ENCODE measurements at regions not wholly inside any gene's neighbourhood (a gene's known extent, or its start where the extent isn't known, plus 50 kb on each side); places are given as distances from the start of the nearest gene placed in this dataset.

DNA sequence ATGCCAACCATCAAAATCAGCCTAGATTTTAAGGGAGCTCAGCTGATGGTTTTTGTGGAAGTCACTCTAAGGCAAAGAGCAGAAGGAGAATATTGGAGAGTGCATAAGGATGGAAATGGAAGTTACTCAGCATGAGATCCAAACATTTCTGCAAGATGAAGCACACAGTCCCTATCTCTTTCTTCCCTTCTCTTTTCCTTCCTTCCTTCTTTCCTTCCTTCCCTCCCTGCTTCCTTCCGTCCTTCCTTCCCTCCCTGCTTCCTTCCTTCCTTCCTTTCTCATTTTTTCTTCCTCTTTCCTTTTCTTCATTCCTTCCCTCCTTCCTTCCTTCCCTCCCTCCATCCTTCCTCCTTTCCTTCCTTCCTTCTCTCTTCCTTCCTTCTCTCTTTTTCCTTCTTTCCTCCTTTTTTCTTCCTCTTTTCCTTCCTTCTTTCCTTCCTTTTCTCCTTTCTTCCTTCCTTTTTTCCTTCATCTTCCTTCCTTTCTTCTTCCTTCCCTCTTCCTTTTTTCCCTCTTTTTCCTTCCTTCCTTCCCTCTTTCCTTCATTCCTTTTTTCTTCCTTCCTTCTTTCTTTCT lies 727.9 kb upstream of the CDH2 start:
- Mint-ChIP-seq H3K4me3 (no peak overlapping the region), H3K27me3 (no peaks in the 10 kb centered on the region), H3K9me3 (peaks cover 5% of the 10 kb centered on the region), H3K36me3 (ENCODE audit: low read depth) (no peaks in the 10 kb centered on the region), H3K4me1 (no peaks in the 10 kb centered on the region), H3K27ac (no peak overlapping the region)
- ATAC-seq = no peak
- DNase-seq = no peak

DNA sequence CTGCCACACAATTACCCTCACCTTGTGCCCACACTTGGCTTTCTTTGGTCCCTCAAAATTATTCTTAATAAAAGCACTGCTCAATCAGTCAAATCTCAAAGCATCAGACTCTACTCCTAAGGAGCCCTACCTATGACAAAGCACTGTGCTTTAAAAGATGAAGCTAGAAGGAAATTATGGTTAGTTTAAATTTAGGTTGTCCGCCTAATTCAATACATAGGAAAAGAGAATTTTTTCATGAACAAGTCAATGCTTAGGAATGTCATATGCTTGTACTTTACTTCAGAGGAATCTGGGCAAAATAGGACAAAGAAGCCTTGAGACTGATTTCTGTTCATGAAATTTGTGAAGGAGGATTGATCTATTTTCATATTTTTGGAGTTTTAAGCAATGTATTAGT lies 726.4 kb upstream of the CDH2 start:
- Mint-ChIP-seq H3K27ac (no peak overlapping the region), H3K4me1 (no peaks in the 10 kb centered on the region), H3K27me3 (no peaks in the 10 kb centered on the region), H3K36me3 (ENCODE audit: low read depth) (no peaks in the 10 kb centered on the region), H3K4me3 (no peak overlapping the region), H3K9me3 (peaks cover 5% of the 10 kb centered on the region)
- ATAC-seq (no peak), DNase-seq (no peak)

DNA sequence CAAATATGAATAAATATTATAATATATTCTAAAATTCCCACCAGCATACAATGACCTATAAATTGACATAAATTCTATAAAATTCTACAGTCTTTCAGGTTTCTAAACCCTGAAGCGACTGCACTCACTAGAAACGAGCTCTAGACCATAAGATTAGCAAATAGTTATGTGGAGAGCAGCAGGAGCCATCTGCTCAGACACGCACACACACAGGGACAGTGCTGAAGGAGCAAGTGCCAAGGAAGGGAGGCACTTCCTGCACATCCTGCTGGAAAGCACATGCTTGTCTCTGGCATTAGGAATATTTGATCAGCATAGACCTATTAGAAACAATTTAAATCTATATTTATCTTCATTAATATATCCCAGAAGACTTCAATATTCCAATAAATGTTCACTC lies 713.9 kb upstream of the CDH2 start:
- ATAC-seq = no peak
- Mint-ChIP-seq H3K27me3 (no peaks in the 10 kb centered on the region), H3K4me1 (no peaks in the 10 kb centered on the region), H3K36me3 (ENCODE audit: low read depth) (no peaks in the 10 kb centered on the region), H3K4me3 (no peak overlapping the region), H3K27ac (no peak overlapping the region), H3K9me3 (peaks cover 5% of the 10 kb centered on the region)
- no peak for DNase-seq

DNA sequence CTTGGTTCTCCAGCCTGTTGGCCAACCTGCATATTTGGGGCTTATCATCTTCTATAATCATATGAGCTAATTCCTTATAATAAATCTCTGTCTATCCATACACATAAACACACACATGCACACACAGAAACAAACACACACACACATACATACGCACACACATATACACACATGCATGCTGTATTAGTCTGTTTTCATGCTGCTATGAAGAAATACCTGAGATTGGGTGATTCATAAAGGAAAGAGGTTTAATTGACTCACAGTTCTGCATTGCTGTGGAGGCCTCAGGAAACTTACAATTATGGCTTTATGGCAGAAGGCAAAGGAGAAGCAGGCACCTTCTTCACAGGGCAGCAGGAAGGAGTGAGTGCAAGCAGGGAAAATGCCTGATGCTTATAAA lies 707.4 kb upstream of the CDH2 start:
- ATAC-seq = no peak
- DNase-seq = no peak

DNA sequence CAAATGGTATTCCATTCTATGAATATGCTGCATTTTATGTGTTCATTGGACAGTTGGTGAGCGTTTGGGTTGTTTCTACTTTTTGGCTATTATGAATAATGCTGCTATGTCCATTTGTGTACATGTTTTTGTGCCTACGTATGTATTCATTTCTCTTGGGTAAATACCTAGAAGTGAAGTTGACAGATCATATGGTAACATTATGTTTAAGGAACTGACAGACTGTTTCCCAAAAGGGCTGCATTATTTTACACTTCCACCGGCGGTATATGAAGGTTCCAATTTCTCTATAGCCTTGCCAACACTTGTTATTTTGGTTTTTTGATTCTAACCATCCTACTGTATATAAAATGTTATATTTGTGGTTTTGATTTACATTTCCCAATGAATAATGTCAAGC lies 703.9 kb upstream of the CDH2 start:
- Mint-ChIP-seq H3K27ac (no peak overlapping the region), H3K36me3 (ENCODE audit: low read depth) (no peaks in the 10 kb centered on the region), H3K4me3 (no peak overlapping the region), H3K27me3 (no peaks in the 10 kb centered on the region), H3K4me1 (no peaks in the 10 kb centered on the region), H3K9me3 (peaks cover 12% of the 10 kb centered on the region)
- ATAC-seq (no peak), DNase-seq (no peak)

More for the DNA sequence above, 707.4 kb upstream of the CDH2 start:
- Mint-ChIP-seq H3K36me3 (ENCODE audit: low read depth) (no peaks in the 10 kb centered on the region), H3K9me3 (peaks cover 13% of the 10 kb centered on the region), H3K4me1 (no peaks in the 10 kb centered on the region), H3K4me3 (no peak overlapping the region), H3K27ac (no peak overlapping the region), H3K27me3 (no peaks in the 10 kb centered on the region)

GRCh38 chr18:28875059-28875458 lies 698.1 kb upstream of the CDH2 start:
- no peak overlapping the region for H3K27ac Mint-ChIP-seq

GRCh38 chr18:28863396-28863795 lies 686.5 kb upstream of the CDH2 start:
- Mint-ChIP-seq H3K27me3 (no peaks in the 10 kb centered on the region), H3K9me3 (peaks cover 7% of the 10 kb centered on the region), H3K27ac (no peak overlapping the region), H3K36me3 (ENCODE audit: low read depth) (no peaks in the 10 kb centered on the region), H3K4me3 (no peak overlapping the region), H3K4me1 (no peaks in the 10 kb centered on the region)
- DNase-seq = no peak
- ATAC-seq = no peak

More at GRCh38 chr18:28875059-28875458, 698.1 kb upstream of the CDH2 start:
- Mint-ChIP-seq H3K27me3 (no peaks in the 10 kb centered on the region), H3K9me3 (peaks cover 6% of the 10 kb centered on the region), H3K4me1 (no peaks in the 10 kb centered on the region), H3K36me3 (ENCODE audit: low read depth) (no peaks in the 10 kb centered on the region), H3K4me3 (no peak overlapping the region)
- ATAC-seq = no peak
- DNase-seq = no peak

- ATAC-seq = no peak
- Mint-ChIP-seq H3K4me3 (no peak overlapping the region), H3K36me3 (ENCODE audit: low read depth) (no peaks in the 10 kb centered on the region), H3K27me3 (no peaks in the 10 kb centered on the region), H3K4me1 (no peaks in the 10 kb centered on the region), H3K9me3 (peaks cover 7% of the 10 kb centered on the region), H3K27ac (no peak overlapping the region)
- no peak for DNase-seq
Measured at GRCh38 chr18:28858248-28858647, 681.3 kb upstream of the CDH2 start.

DNA sequence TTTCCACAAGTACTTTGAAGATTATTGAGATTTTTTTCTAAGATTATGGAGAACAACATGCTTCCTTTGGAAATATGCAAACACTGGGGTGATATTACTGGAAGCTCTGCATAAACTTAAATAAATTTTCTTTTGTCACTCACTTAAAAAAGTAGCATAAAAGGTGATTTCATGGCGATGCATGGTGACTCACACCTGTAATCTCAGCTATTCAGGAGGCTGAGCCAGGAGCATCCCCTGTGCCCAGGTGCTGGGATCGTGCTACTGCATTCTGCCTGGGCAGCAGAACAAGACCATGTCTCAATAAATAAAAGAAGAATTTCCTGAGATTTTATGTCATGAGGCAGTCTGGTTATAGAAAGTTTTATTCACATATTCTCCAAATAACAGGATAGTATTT lies 679.1 kb upstream of the CDH2 start:
- H3K9me3 Mint-ChIP-seq = peaks cover 3% of the 10 kb centered on the region
- DNase-seq = no peak
- H3K4me3 Mint-ChIP-seq = no peak overlapping the region
- ATAC-seq = no peak
- no peaks in the 10 kb centered on the region for H3K4me1 Mint-ChIP-seq
- H3K27me3 Mint-ChIP-seq = no peaks in the 10 kb centered on the region
- no peak overlapping the region for H3K27ac Mint-ChIP-seq
- H3K36me3 Mint-ChIP-seq (ENCODE audit: low read depth) = no peaks in the 10 kb centered on the region

DNA sequence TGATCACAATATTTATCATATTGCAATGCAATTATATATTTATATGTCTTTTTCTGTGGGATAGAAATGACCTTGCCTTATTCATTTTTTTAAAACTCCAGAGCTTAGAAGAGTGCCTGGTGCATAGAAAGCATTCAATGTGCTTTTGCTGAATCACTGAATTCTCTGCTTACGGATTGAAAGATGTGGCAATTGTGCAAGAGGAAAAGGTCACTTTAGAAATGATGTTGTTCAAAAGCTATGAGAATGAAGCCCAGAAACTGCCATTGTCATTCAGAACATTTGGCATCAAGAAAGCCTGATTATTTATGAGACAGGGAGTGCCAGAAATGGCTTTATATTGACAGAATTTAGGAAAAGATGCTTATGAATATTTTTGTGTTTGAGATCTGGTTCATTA lies 678.6 kb upstream of the CDH2 start:
- Mint-ChIP-seq H3K9me3 (peaks cover 4% of the 10 kb centered on the region), H3K4me3 (no peak overlapping the region), H3K36me3 (ENCODE audit: low read depth) (no peaks in the 10 kb centered on the region), H3K27me3 (no peaks in the 10 kb centered on the region), H3K4me1 (no peaks in the 10 kb centered on the region), H3K27ac (no peak overlapping the region)
- DNase-seq (no peak), ATAC-seq (no peak)

- Mint-ChIP-seq H3K4me1 (no peaks in the 10 kb centered on the region), H3K4me3 (no peak overlapping the region), H3K27me3 (no peaks in the 10 kb centered on the region), H3K36me3 (ENCODE audit: low read depth) (no peaks in the 10 kb centered on the region), H3K27ac (no peak overlapping the region), H3K9me3 (peaks cover 9% of the 10 kb centered on the region)
- ATAC-seq = no peak
- no peak for DNase-seq
Measured at GRCh38 chr18:28854964-28855363, 678.0 kb upstream of the CDH2 start.

GRCh38 chr18:28846958-28847357 lies 670.0 kb upstream of the CDH2 start:
- Mint-ChIP-seq H3K27me3 (no peaks in the 10 kb centered on the region), H3K4me3 (no peak overlapping the region), H3K9me3 (peaks cover 27% of the 10 kb centered on the region), H3K4me1 (peaks cover 2% of the 10 kb centered on the region), H3K27ac (no peak overlapping the region), H3K36me3 (ENCODE audit: low read depth) (no peaks in the 10 kb centered on the region)
- ATAC-seq (no peak), DNase-seq (no peak)

- DNase-seq (no peak), ATAC-seq (no peak)
- H3K4me3 Mint-ChIP-seq = no peak overlapping the region
- no peaks in the 10 kb centered on the region for H3K4me1 Mint-ChIP-seq
- H3K9me3 Mint-ChIP-seq = peaks cover 24% of the 10 kb centered on the region
- no peaks in the 10 kb centered on the region for H3K36me3 Mint-ChIP-seq (ENCODE audit: low read depth)
- no peaks in the 10 kb centered on the region for H3K27me3 Mint-ChIP-seq
- no peak overlapping the region for H3K27ac Mint-ChIP-seq
Measured at GRCh38 chr18:28837100-28837499, 660.2 kb upstream of the CDH2 start.

- no peaks in the 10 kb centered on the region for H3K36me3 Mint-ChIP-seq (ENCODE audit: low read depth)
- H3K27me3 Mint-ChIP-seq = no peaks in the 10 kb centered on the region
- H3K4me1 Mint-ChIP-seq = no peaks in the 10 kb centered on the region
- DNase-seq = no peak
- ATAC-seq = no peak
- no peak overlapping the region for H3K27ac Mint-ChIP-seq
- peaks cover 16% of the 10 kb centered on the region for H3K9me3 Mint-ChIP-seq
- H3K4me3 Mint-ChIP-seq = no peak overlapping the region
Measured at GRCh38 chr18:28834889-28835288, 658.0 kb upstream of the CDH2 start.

DNA sequence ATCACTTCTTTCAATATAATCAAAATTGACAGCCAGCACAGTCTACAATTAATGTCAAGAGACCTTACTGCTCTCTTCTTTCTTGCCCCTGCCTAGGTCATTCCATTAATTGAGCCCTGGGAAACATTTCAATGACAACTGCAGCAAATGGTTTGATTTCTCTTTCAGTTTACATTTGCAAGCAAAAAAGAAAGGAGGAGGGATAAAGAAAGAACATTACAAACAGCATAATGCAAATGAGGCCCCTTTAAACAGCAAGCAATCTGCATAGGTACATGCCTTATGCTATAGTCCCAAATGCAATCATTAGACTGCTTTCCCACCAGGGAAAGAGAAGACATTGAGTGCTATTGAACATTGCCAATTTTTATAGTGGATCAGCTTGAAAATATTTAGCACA lies 655.0 kb upstream of the CDH2 start:
- no peaks in the 10 kb centered on the region for H3K27me3 Mint-ChIP-seq
- H3K9me3 Mint-ChIP-seq = peaks cover 6% of the 10 kb centered on the region
- DNase-seq (no peak), ATAC-seq (no peak)
- no peaks in the 10 kb centered on the region for H3K4me1 Mint-ChIP-seq
- H3K27ac Mint-ChIP-seq = no peak overlapping the region
- H3K36me3 Mint-ChIP-seq (ENCODE audit: low read depth) = no peaks in the 10 kb centered on the region
- H3K4me3 Mint-ChIP-seq = no peak overlapping the region

DNA sequence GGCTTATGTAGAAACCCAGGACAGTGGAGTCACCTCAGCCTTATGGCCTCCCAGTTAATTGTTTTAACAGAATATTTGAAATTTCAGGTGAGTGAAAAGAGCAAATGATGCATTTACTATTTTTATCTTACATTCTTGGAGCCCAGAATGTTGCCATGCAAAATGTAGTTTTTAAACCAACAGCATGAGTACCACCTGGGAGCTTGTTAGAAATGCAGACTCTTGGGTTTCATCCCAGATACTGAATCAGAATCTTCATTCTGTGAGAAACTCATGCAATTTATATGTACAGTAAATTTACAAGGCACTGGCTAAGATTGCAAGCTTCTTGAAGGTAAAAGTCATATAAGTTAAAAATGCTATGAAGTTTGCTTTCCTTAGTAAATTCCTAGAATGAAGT lies 654.5 kb upstream of the CDH2 start:
- H3K36me3 Mint-ChIP-seq (ENCODE audit: low read depth) = no peaks in the 10 kb centered on the region
- DNase-seq = no peak
- no peak overlapping the region for H3K4me3 Mint-ChIP-seq
- H3K4me1 Mint-ChIP-seq = no peaks in the 10 kb centered on the region
- ATAC-seq = no peak
- H3K27me3 Mint-ChIP-seq = no peaks in the 10 kb centered on the region
- H3K27ac Mint-ChIP-seq = no peak overlapping the region
- H3K9me3 Mint-ChIP-seq = peaks cover 6% of the 10 kb centered on the region
